NCI-H1105 (cell line): ENCODE measurements at regions not wholly inside any gene's neighbourhood (a gene's known extent, or its start where the extent isn't known, plus 50 kb on each side); places are given as distances from the start of the nearest gene placed in this dataset.
"Not testable (repeated sequence)": the region's sequence is repeated elsewhere in the genome, so short reads cannot be mapped to it uniquely, and the experiment has no call there.

ENCODE experiments used
- DNase-seq: peaks from one replicate; lab custom pipeline; 2025; lab: John Stamatoyannopoulos, UW

- no peak for DNase-seq
Observed at GRCh38 chr11:29162491-29162890, 854.3 kb downstream of the KCNA4 start.

GRCh38 chr11:29161191-29161590 lies 855.6 kb downstream of the KCNA4 start:
- no peak for DNase-seq

GRCh38 chr11:29159552-29160465 lies 857.0 kb downstream of the KCNA4 start:
- DNase-seq: peak; percentile 26

- DNase-seq: no peak
Observed at GRCh38 chr11:29153078-29153477, 863.8 kb downstream of the KCNA4 start.

GRCh38 chr11:29142573-29142972 lies 874.3 kb downstream of the KCNA4 start:
- not testable (repeated sequence) for DNase-seq

GRCh38 chr11:29135504-29135903 lies 881.3 kb downstream of the KCNA4 start:
- DNase-seq: no peak

GRCh38 chr11:29131055-29131454 lies 885.8 kb downstream of the KCNA4 start:
- no peak for DNase-seq

- no peak for DNase-seq
Observed at GRCh38 chr11:29129844-29130243, 887.0 kb downstream of the KCNA4 start.

- DNase-seq: no peak
Observed at GRCh38 chr11:29127461-29127860, 889.4 kb downstream of the KCNA4 start.

GRCh38 chr11:29125606-29126005 lies 891.2 kb downstream of the KCNA4 start:
- DNase-seq: no peak

GRCh38 chr11:29124470-29124869 lies 892.4 kb downstream of the KCNA4 start:
- no peak for DNase-seq

GRCh38 chr11:29119707-29120618 lies 896.9 kb downstream of the KCNA4 start:
- DNase-seq: no peak

- DNase-seq: no peak
Observed at GRCh38 chr11:29119116-29119515, 897.7 kb downstream of the KCNA4 start.

- no peak for DNase-seq
Observed at GRCh38 chr11:29100967-29101366, 915.9 kb downstream of the KCNA4 start.

- DNase-seq: no peak
Observed at GRCh38 chr11:29095821-29096220, 921.0 kb downstream of the KCNA4 start.

GRCh38 chr11:29093416-29094120 lies 923.3 kb downstream of the KCNA4 start:
- no peak for DNase-seq

GRCh38 chr11:29087200-29087812 lies 929.5 kb downstream of the KCNA4 start:
- DNase-seq: no peak

GRCh38 chr11:29075726-29076125 lies 941.1 kb downstream of the KCNA4 start:
- DNase-seq: no peak

GRCh38 chr11:29063630-29064361 lies 953.0 kb downstream of the KCNA4 start:
- no peak for DNase-seq

GRCh38 chr11:29061452-29061851 lies 953.3 kb downstream of the METTL15 start:
- DNase-seq: no peak

GRCh38 chr11:29056487-29056886 lies 948.3 kb downstream of the METTL15 start:
- not testable (repeated sequence) for DNase-seq
